ENCODE measurements at regions not wholly inside any gene's neighbourhood (a gene's known extent, or its start where the extent isn't known, plus 50 kb on each side); places are given as distances from the start of the nearest gene placed in this dataset.

DNA sequence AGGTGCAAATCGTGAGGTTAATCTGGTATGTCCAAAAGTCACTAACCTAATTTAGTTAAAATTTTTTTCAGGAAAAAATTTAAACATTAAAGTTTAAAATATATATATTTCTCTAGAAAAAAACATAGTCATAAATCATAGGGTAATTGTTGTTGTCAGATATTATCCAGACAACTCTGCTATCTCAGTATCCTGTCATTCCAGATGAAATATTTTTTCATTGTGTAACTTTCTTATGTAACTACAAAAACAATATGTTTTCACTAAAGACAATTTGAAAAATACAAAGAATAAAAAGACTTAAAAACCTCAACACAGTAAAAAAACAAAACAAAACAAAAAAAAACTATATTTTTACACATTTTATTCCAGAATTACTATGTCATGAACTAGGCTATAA is 57.6 kb downstream of the TENT5A start:
- DNase-seq: no peak

- DNase-seq: no peak
Observed at GRCh38 chr6:81694207-81694606, 58.3 kb downstream of the TENT5A start.

- DNase-seq: no peak
Observed at GRCh38 chr6:81693266-81693665, 59.2 kb downstream of the TENT5A start.

- DNase-seq: no peak
Observed at GRCh38 chr6:81690073-81690472, 62.4 kb downstream of the TENT5A start.

DNA sequence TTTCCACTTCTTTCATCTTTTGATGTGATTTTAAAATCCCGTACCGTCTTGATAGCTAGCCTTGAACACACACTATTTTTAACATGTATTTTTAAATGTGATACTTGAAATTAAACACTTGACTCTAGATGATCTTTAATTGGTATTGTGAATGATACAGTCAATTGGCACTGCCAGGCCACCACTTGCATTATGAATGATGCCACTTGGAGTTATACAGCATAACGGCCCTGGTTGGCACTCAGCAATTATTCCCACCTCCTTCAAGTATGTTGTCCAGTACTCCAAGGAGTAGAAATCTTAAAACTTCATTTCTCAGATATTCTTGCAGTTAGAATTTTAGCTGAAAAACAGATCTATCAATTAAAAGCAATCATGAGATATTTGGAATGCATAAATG is 62.9 kb downstream of the TENT5A start:
- DNase-seq: no peak

GRCh38 chr6:81683912-81684311 is 68.6 kb downstream of the TENT5A start:
- no peak for DNase-seq

DNA sequence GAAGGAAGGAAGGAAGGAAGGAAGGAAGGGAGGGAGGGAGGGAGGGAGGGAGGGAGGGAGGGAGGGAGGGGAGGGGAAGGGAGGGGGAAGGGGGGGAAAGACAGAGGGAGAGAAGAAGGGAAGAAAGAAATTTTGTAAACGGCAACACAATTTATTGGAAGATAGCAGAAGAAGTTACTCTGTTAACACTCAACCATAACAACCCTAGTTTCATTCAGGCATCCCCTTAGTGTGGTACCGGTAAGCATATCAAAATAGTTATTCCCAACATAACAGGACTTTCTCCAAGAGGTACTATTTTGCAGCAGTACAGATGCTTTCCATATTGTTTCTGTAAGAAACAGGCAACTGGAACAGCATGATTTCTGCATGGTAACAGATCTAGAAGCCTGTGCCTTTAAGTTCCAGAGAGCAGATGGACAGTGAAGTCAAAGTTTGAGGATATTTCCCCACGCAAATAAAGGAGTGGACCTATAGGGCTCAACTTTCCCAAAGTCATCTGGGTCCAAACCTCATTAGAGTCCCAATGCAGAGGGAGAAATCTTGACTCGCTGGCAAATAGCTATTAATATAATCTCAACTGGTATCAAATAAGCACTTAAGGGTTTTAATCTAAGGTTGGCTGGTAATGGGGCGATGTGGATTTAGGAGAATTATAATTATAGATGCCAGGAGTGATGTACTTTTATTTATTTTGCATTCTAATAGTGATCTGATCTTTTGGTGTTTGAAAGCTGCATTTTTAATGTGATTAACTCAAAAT is 69.4 kb downstream of the TENT5A start:
- DNase-seq: no peak

- no peak for DNase-seq
Observed at GRCh38 chr6:81682235-81682795, 70.2 kb downstream of the TENT5A start.

- DNase-seq: no peak
Observed at GRCh38 chr6:81669445-81669844, 83.0 kb downstream of the TENT5A start.

GRCh38 chr6:81668615-81669047 is 83.8 kb downstream of the TENT5A start:
- no peak for DNase-seq

- DNase-seq: no peak
Observed at GRCh38 chr6:81666481-81666880, 86.0 kb downstream of the TENT5A start.

DNA sequence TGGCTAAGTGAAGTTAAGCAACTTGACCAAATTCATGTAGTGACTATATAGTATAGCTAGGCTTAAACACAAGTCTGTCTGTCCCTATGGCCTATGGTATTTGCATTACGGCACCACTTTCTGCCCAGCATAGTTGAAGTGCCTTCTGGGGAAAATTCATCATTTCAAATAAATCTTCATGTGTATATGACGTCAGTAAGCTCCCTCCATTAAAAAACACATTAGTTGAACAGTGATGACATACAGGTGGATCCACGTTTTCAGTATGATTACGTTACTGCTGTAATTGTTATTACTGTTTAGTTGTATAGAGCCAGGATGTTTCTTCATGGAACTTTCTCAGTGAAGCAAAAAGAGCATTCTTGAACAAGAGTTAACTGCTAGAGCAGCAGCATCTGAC is 96.2 kb downstream of the TENT5A start:
- DNase-seq: no peak

GRCh38 chr6:81655696-81656095 is 96.8 kb downstream of the TENT5A start:
- DNase-seq: no peak

- no peak for DNase-seq
Observed at GRCh38 chr6:81648502-81648901, 104.0 kb downstream of the TENT5A start.

GRCh38 chr6:81643156-81643555 is 109.3 kb downstream of the TENT5A start:
- DNase-seq: no peak

GRCh38 chr6:81640891-81641290 is 111.6 kb downstream of the TENT5A start:
- no peak for DNase-seq

- DNase-seq: no peak
Observed at GRCh38 chr6:81640126-81640525, 112.4 kb downstream of the TENT5A start.

DNA sequence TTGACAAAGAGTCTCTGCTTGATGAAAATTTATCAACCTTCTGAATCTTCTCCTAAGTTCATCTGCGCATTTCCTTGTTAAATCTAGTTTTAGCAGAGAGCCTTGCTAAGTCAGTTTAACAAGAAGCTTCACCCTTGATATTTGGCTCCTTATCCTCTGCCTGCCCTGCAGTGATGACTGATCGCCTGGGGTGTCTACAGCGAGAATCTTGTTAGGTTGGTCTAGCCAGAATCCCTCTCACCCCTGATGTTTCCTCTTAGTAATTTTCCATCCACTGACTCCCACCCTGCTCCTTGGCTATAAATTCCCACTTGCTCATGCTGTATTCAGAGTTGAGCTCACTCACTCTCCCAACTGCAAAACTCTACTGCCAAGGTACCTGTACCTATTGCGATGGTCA is 114.1 kb downstream of the TENT5A start:
- DNase-seq: no peak

DNA sequence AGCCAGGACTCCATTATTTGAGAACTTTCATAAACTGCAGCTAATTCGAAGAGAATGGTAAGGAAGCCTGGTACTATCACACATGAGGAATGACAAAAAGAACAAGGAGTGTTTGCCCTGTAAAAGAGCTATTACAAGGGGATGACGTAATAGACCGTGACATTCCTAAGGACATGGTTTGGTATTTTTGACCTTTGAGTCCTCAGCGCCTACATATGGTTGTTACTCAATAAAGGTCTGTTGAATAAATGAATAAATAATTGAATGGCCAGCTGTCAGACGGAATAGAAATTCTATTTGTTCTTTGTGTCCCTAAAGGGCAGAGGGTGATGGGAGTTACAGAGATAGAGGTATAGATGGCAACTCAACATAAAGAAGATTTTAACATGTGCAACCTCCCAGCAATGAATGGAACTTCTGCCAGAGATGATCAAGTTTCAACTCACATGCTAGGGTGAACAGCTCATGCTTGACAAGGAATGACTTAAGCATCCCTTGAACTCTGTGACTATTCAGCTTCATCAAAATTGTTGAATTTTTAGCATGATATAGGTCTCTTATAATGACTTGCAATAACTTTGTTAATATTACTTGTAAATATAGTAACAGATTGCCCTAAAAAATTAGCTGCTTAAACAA is 115.4 kb downstream of the TENT5A start:
- DNase-seq: no peak

GRCh38 chr6:81634155-81634880 is 118.2 kb downstream of the TENT5A start:
- no peak for DNase-seq

DNA sequence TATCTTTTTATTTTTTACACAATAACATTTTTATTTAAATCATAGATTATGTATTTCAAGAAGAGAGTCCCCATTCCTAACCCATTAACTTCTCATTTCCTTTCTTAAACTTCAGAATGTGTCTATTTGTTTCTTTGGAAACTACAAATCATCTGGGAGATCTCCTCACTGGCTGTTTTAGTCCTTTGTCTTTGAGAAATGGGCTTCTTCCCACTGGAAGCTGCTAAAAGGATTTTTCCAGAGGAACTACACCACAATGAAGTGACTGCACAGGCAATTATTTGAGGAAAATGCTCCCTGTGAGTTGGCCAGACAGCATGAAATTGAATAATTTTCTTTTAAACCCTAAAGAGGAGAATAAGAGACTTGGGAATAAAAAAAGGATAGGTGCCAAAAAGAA is 119.1 kb downstream of the TENT5A start:
- DNase-seq: no peak

GRCh38 chr6:81630719-81631118 is 121.8 kb downstream of the TENT5A start:
- DNase-seq: no peak

GRCh38 chr6:81625216-81625615 is 127.3 kb downstream of the TENT5A start:
- DNase-seq: no peak

DNA sequence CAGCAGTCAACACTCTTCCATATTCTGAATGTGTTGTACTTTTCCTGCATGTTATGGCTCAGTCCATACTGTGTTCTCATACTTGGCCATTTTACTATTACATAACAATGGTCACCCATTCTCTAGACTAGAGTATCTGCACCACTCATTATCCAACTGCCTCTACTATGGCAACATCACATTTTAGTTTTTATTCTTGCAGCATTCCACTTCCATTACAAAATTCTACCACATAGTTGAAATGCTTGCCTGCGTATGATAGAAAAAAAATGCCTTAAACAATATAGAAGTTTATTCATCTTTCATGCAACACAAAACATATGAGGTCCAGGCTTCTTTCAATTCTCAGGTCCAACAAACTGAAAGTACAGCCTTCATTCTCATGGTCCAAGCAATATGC is 128.0 kb downstream of the TENT5A start:
- no peak for DNase-seq

Data from CD4-positive, alpha-beta T cell treated with Interleukin-4 for 4 hours (primary cell).